HG03342 (cell line): ENCODE measurements at regions not wholly inside any gene's neighbourhood (a gene's known extent, or its start where the extent isn't known, plus 50 kb on each side); places are given as distances from the start of the nearest gene placed in this dataset.

Experiments
- ATAC-seq: cut with Tn5 transposase; IDR thresholded peaks from one replicate; pipeline ENCODE4 v1.9.1; 2021; ENCODE audit warnings: mild to moderate bottlenecking, moderate library complexity; ENCODE audit not compliant: unreplicated experiment

DNA sequence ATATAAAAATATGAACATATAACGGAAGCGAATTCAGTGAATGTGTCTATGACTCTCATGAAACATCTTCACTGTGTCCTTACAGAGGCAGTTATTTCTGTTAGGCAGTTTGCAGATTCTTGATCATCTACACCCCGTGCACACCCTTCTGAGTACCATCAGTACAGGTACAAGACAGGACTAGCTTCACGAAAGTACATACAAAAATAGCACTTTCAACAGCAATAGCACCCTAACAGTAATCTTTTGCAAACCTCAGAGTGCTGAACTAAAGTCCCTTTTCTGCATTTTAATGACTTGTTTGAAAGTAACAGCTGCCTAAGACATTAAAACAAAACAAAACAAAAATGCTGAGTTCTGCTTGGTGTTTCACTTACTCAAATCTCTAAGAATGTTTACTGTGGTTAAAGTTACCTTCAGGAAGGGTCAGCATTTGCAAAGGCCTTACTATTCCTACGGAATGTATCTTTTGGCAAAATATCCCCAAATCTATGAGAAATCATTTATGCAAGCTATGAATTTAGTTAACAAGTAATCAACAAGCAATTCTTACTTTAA, 104.1 kb downstream of the CNTN3 start:
- ATAC-seq, result no peak

- no peak for ATAC-seq
Observed at GRCh38 chr3:74507691-74508090, 106.8 kb downstream of the CNTN3 start.

DNA sequence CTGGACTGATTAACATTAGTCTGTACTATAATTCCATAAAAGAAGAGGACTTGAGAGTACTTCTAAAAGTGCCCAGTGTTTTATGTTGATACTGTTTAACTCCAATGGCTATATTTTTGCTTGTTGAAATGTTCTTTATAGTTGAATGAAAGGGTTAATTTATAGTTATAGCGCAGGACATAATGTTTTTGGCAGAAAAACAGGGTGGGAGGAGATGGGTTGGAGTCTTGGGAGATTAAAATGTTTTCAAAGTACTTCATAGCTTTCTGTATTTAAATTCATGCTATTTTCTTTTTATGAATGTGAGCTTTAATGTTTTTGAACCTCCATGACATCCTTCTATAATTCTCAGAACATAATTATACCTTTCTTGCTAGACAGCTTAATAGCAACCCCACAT, 108.2 kb downstream of the CNTN3 start:
- no peak for ATAC-seq

DNA sequence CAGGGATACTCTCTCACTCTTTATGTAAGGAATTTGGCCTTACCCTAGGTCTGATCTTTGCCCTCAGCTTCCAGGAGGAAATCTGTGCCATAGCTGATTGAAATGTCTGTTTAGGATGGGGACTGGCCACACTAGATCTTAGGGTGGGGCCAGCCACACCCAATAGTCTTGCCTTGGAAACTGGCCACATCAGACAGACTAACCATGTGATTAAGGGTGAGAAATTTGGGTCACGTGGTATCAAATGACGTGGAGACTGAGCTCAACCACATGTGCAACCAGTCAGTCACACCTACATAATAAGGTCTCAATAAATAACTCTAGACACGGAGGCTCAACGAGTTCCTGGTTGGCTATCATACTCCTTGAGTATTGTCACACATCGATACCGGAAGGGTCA, 113.5 kb downstream of the CNTN3 start:
- no peak for ATAC-seq

- ATAC-seq, result no peak
Observed at GRCh38 chr3:74500257-74500656, 114.2 kb downstream of the CNTN3 start.

DNA sequence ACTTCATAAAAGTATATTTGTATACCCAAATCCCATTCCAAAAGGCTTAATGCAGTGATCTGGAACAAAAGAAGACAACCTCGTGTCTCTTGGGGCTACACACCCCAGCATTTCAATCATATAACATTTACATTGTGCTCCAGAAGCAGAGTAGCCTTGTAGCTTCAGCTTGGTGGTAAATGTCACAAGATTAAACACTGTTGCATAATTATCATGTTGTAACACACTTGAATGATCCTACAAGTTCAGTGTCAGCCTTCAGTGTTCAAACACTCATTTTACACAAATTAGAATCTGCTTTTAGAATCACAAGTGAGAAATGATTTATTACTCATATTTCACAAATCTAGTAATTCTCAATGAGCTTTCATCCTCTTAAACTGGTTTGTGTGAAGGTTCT, 122.6 kb downstream of the CNTN3 start:
- ATAC-seq, result no peak

DNA sequence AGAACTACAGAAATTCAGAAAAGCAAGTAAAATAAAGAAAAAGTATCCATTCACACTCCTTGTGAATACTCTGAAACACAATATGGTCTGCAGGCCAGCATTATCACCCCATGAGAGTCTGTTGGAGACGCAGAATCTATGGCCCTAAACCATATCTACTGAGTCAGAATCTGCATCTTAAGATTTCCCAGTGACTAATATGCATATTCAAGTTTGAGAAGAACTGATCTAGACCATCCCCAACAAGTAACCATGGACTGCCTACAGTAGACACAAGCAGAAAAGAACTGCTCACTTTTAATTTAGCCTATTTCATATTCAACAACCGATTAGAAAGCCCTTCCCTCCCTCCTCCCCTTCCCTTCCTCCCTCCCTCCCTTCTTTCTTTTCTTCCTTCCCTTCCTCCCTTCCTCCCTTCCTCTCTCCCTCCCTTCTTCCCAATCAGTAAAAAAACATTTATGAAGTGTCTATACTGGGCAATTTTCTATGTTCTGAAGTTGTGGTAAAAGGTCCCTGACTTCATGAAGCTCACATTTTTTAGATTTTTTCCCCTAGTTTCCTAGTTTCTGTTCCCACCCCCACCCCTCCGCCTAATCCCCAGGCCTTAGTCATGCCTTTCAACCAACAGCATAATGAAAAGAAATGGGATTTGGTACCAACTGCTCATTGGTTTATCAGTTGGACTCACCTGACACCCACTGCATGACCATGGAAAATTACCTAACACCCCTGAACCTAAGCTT, 125.2 kb downstream of the CNTN3 start:
- ATAC-seq, result no peak

GRCh38 chr3:74479915-74480314, 134.5 kb downstream of the CNTN3 start:
- no peak for ATAC-seq

- ATAC-seq, result no peak
Observed at GRCh38 chr3:74470313-74470712, 144.1 kb downstream of the CNTN3 start.

DNA sequence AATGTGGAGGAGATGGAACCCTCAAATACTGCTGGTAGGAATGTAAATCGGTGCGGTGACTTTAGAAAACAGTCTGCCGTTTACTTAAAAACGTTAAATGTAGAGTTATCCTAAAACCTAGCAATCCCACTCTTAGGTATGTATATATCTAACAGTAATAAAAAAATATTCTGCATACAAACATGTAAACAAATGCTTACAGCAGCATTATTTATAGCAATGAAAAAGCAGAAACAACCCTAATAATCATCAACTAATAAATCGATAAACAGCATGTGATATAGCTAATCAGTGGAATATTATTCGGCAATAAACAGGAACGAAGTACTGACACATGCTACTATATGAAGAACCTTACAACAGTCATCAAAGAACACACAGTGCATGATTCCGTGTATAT, 144.7 kb downstream of the CNTN3 start:
- no peak for ATAC-seq

- no peak for ATAC-seq
Observed at GRCh38 chr3:74469151-74469550, 145.3 kb downstream of the CNTN3 start.

DNA sequence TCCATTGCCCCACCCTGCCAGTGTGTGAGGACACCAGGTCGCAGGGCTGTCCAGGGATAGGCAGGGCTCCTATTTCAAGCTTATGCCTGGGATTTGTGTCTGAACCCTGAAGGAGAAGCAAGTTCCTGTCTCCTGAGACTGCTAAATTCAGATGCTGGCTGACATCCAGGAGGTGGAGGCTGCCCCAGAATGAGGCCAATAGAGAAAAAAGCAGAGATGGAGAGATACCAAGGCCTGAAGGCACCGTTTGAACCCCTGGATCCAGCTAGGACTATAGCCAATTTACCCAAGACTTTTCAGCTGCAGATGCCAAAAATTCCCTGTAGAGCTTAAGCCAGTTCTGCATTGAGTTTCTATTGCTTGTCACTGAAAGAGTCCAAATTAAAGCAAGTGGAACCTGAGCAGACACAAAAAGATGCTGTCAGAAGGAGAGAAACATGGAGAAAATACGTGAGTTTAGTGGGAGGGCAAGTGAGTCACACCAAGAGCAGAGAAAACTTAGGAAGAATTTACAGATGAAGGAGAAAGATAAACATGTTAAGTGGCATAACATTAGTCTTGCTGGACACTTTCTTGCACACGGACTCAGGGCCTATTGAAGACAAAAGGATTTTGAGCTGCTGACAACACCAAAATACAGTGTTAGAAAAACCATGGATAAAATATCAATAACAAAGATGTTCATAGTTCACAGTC, 148.6 kb downstream of the CNTN3 start:
- no peak for ATAC-seq

GRCh38 chr3:74463515-74463914, 150.9 kb downstream of the CNTN3 start:
- ATAC-seq, result no peak

- ATAC-seq, result no peak
Observed at GRCh38 chr3:74456166-74456565, 158.3 kb downstream of the CNTN3 start.

DNA sequence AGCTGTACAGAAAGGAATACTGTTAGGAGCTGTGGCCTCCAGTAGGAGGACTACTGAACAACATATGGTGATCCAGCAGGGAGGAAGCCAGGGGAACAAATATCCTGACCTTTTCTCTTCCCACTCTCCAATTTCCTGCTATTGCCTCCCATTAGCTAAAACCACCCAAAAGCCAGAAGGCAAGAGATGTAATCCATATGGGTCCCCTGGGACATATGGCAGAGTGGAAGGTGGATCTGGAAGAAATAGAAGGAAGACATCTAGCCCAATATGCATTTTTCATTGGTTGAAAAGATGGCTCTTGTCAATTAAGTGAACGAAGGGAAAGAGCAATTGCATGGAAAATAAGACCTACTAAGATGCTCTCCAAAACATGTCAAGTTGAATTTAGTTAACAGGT, 167.2 kb downstream of the CNTN3 start:
- ATAC-seq, result no peak

DNA sequence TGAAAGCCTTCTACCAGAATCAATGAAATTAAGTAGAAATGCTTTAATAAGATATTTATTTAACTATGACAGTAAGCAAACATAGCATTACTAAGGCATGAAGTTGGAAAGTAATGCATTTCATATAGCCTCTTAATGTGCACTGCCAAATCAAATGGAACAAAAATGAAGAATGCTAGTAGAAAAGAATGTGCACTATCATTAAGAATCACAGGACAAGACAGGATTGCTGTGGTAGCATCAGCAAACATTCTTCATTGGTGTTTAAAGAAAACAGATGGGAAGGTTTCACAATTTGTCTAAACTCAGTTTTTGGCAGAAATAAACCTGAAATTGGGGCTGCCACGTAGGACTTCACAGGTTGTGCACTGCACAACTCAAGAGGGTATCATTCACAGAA, 168.9 kb downstream of the CNTN3 start:
- no peak for ATAC-seq

DNA sequence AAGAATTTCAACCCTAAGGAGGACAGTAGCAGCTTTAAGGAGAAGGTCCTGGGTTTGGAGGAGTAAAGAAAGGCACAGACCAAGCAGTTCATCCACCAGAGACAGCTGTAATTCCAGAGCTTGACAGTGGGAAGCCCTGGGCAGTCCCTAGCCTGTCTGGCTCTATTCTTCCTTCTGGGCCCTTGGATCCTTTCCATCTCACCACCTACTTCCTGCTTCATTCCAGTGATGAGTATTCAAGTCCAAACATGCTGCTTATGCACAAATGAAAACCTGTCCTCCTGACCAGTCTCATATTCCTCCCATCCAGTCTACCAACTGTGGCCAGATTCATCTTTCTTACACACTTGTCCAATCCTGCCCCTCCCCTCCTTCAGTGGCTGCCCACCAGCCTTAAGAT, 171.4 kb downstream of the CNTN3 start:
- no peak for ATAC-seq

DNA sequence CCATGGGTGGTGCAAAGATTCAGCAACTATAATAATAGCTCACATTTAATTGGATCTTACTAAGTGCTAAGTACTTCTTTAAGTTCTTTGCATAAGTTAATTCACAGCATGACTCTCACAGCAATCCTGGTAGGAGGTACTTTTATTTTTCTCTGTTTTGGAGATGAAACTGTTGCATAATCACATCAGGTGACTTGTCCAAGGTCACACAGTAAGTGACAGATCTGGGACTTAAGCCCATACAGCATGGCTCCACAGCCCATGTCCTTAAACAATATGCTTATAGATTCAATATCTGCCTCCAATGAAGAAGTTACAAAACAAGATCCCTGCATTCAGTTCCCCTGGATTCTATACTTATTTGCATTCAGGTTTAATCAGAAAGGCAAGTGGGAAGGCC, 171.8 kb downstream of the CNTN3 start:
- no peak for ATAC-seq

- no peak for ATAC-seq
Observed at GRCh38 chr3:74442068-74442467, 172.4 kb downstream of the CNTN3 start.

GRCh38 chr3:74436184-74436583, 178.3 kb downstream of the CNTN3 start:
- ATAC-seq, result no peak

GRCh38 chr3:74435631-74436030, 178.8 kb downstream of the CNTN3 start:
- no peak for ATAC-seq

GRCh38 chr3:74434406-74434805, 180.1 kb downstream of the CNTN3 start:
- ATAC-seq, result no peak
